ENCODE measurements at regions not wholly inside any gene's neighbourhood (a gene's known extent, or its start where the extent isn't known, plus 50 kb on each side); places are given as distances from the start of the nearest gene placed in this dataset.

DNA sequence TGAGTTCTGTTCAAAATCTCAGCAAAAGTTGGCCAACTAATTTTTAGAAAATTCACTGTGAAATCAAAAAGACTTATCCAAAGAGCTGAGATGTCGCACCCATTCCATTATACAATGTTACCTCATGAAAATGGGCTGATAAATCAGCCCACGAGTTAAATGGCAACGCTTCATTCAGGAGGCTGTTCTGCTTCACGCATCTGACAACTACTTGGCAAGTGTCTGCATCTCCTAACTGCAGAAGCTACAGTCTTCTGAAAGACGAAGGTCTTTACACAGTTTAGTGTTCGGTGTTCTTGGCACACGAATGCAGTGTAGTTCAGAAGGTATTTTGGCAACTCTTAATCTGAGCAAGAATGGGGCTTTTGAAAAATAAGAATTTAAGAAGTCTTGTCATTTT is 166.6 kb upstream of the DKK2 start:
- no peak overlapping the region for H3K27ac Mint-ChIP-seq
- no peak overlapping the region for H3K4me3 Mint-ChIP-seq
- no peaks in the 10 kb centered on the region for H3K27me3 Mint-ChIP-seq (ENCODE audit: low read depth)

DNA sequence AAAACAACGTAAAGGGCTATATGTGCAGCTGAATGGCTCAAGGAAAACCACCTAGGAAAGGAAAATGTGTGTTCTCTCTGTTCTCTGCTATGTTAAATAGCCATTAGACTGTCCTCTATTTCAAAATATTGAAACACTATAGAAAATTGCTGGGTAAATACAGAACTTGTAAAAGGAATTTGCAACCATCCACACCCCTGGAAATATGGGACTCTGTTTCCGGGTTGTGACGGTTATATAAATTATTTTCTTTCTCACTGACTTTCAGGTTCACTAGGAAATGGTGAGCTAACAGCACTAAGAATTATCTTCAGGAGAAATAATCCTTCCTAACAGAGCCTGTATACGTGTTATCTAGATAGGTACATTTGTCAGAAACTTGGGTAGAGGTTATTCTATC is 161.0 kb upstream of the DKK2 start:
- H3K4me1 Mint-ChIP-seq (ENCODE audit: low read depth): no peaks in the 10 kb centered on the region
- no peaks in the 10 kb centered on the region for H3K36me3 Mint-ChIP-seq (ENCODE audit: low read depth)
- H3K27ac Mint-ChIP-seq: no peak overlapping the region
- DNase-seq (ENCODE audit: low spot score): no peak
- H3K27me3 Mint-ChIP-seq (ENCODE audit: low read depth): no peaks in the 10 kb centered on the region
- H3K4me3 Mint-ChIP-seq: no peak overlapping the region
- no peaks in the 10 kb centered on the region for H3K9me3 Mint-ChIP-seq

More for the DNA sequence above, 166.6 kb upstream of the DKK2 start:
- DNase-seq (ENCODE audit: low spot score): no peak
- Mint-ChIP-seq H3K36me3 (ENCODE audit: low read depth) (no peaks in the 10 kb centered on the region), H3K9me3 (no peaks in the 10 kb centered on the region), H3K4me1 (ENCODE audit: low read depth) (no peaks in the 10 kb centered on the region)

DNA sequence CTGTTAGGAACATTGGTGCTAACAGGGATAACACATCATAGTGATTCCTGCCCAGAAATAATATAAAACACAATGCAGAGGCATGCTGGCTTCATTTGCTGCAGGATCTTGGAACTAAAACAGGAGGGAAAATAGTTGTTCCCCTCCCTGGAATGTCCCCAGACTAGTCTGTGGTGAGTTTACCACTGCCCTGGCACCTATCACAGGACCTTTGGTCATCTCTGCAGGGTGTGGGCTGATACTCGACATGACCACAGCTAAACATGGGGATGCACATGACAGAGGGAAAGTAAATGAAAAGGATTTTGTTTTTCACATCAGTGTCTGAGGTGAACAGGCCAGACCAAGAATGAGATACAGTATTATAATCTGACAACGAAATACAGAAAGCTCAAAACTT is 160.2 kb upstream of the DKK2 start:
- Mint-ChIP-seq H3K27me3 (ENCODE audit: low read depth) (no peaks in the 10 kb centered on the region), H3K27ac (no peak overlapping the region), H3K36me3 (ENCODE audit: low read depth) (no peaks in the 10 kb centered on the region), H3K4me3 (no peak overlapping the region), H3K9me3 (no peaks in the 10 kb centered on the region), H3K4me1 (ENCODE audit: low read depth) (no peaks in the 10 kb centered on the region)
- no peak for DNase-seq (ENCODE audit: low spot score)

DNA sequence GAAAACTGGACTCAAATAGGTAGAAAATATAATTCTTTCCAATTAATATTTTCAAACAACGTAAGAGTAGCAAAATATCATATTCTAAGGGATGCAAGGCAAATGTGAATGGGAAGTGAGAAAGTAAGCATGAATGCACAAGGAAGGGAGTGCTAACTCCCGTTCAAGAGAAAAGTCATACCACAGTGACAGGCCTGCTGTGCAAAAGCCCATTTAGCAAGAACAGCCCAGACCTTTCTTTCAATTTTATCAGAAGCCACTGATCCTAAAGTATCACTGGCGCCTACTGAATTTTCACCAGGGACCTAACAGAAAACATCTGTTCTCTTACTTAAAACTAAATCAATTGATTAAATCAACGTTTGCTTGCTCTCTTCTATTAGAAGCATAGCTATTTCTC is 157.9 kb upstream of the DKK2 start:
- no peaks in the 10 kb centered on the region for H3K27me3 Mint-ChIP-seq (ENCODE audit: low read depth)
- no peak overlapping the region for H3K4me3 Mint-ChIP-seq
- no peak overlapping the region for H3K27ac Mint-ChIP-seq
- no peak for DNase-seq (ENCODE audit: low spot score)
- no peaks in the 10 kb centered on the region for H3K4me1 Mint-ChIP-seq (ENCODE audit: low read depth)
- H3K36me3 Mint-ChIP-seq (ENCODE audit: low read depth): no peaks in the 10 kb centered on the region
- H3K9me3 Mint-ChIP-seq: no peaks in the 10 kb centered on the region

DNA sequence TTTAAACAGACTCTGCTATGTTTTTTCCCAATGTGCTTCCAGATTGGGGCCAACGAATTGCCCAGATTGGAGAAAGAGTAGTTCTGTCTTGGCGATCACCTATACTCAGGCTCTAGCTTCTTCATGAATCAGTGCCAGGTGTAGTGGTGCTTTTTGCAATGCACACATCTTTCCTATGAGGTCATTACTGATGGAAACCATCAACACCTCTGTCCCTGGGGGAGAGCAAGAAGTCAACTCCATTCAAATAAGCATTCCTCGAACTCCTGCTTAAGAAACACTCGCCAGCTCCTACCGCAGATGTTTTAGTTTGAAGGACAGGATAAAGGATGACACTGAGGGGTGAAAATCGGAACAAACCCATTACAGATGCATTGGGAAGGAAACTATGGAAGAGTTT is 156.5 kb upstream of the DKK2 start:
- Mint-ChIP-seq H3K27me3 (ENCODE audit: low read depth) (no peaks in the 10 kb centered on the region), H3K4me1 (ENCODE audit: low read depth) (no peaks in the 10 kb centered on the region), H3K36me3 (ENCODE audit: low read depth) (no peaks in the 10 kb centered on the region), H3K9me3 (no peaks in the 10 kb centered on the region), H3K27ac (no peak overlapping the region), H3K4me3 (no peak overlapping the region)
- no peak for DNase-seq (ENCODE audit: low spot score)

DNA sequence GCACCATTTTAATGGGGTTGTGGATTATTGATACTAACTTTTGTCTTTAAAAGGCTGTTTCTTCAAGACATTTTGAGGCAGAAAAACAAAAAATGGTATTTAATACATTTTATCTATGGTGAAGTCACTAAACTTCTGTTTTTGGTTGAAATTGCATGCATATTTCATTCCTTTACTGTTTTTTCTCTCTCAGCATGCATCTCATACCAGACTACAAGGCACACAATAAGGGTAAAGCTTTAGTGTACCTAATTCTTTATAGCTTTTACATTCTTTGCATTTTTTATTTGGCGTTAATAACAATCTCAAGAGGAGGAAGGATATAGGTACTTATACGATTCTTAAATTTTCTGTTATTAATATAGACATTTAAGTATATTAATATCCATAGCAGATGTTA is 151.0 kb upstream of the DKK2 start:
- H3K4me1 Mint-ChIP-seq (ENCODE audit: low read depth): no peaks in the 10 kb centered on the region
- no peak overlapping the region for H3K27ac Mint-ChIP-seq
- H3K27me3 Mint-ChIP-seq (ENCODE audit: low read depth): peaks cover under 1% of the 10 kb centered on the region
- DNase-seq (ENCODE audit: low spot score): no peak
- no peaks in the 10 kb centered on the region for H3K9me3 Mint-ChIP-seq
- H3K4me3 Mint-ChIP-seq: no peak overlapping the region
- H3K36me3 Mint-ChIP-seq (ENCODE audit: low read depth): no peaks in the 10 kb centered on the region

DNA sequence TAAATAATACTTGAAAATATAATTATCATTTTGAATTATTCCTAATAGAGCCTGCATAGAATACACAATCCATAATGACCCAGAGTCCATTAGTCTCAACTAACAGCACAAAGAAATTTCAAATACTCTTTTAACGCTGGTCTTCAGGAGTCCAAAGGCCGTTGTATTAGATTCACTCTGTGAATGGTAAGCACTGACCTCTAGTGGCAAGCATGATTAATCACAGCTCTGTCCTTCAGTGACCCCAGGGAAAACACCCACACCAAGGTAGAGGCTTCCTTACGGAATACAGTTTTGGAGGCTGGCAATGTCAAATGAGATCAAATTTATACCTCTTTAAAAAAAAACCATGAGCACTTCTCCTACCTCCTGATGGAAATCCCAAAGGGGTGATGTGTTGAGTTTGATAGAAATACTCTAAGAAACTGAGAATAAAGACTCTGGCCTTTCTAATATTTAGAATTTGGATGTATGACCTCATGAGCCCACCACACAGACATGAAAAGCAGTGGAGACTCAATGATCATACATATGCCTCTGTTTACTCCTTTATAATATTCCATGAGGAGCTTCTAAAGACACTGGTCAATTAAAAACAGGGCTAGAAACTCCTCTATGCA is 147.2 kb upstream of the DKK2 start:
- H3K27ac Mint-ChIP-seq: no peak overlapping the region
- H3K4me1 Mint-ChIP-seq (ENCODE audit: low read depth): no peaks in the 10 kb centered on the region
- H3K9me3 Mint-ChIP-seq: no peaks in the 10 kb centered on the region
- no peaks in the 10 kb centered on the region for H3K36me3 Mint-ChIP-seq (ENCODE audit: low read depth)
- no peak for DNase-seq (ENCODE audit: low spot score)
- peaks cover 3% of the 10 kb centered on the region for H3K27me3 Mint-ChIP-seq (ENCODE audit: low read depth)
- no peak overlapping the region for H3K4me3 Mint-ChIP-seq

DNA sequence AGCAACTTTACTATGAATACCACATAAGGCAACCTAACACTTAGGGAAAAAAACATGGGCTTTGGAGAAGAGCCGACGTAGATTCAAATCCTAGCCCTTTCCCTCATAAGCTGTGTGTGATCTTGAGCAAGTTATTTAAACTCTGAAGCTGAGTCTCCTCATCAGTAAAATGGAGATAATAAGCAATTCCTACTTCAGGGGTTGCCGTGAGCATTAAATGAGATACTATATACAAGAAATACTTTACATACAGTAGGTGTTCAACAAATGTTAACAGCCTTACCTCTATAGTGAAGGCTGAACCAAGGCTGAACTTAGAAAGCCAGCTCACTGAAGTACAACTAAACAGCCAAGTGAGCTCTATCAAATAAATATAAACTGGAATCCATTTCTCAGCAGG is 146.2 kb upstream of the DKK2 start:
- Mint-ChIP-seq H3K4me3 (no peak overlapping the region), H3K27me3 (ENCODE audit: low read depth) (peaks cover 3% of the 10 kb centered on the region), H3K36me3 (ENCODE audit: low read depth) (no peaks in the 10 kb centered on the region), H3K9me3 (no peaks in the 10 kb centered on the region), H3K27ac (no peak overlapping the region), H3K4me1 (ENCODE audit: low read depth) (no peaks in the 10 kb centered on the region)
- no peak for DNase-seq (ENCODE audit: low spot score)

DNA sequence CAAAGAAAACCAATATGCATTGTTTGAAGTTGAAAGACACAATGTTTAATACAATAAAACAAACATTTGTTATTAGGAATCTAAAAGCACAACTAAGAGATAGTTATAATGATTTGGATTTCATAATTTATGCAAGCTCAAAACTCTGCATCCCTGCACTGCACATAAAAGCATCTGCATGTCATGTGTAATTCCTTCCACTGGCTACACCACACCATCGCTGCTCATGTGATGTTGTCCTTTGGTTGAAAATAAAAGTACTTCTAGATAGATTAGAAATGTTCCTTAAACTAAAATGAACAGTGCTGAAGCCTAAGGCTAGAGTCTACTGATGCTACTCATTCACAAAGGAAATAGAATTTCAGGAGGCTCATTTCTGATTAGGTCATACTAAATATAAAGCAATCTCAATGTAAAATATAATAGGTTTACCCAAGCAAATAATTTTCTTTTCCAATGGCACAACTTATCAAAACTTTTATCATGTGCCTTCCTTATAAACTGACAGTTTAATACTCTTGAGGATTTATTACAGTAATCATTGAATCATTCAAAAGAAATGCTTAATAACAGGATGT is 130.8 kb upstream of the DKK2 start:
- no peak overlapping the region for H3K27ac Mint-ChIP-seq
- no peak overlapping the region for H3K4me3 Mint-ChIP-seq
- no peaks in the 10 kb centered on the region for H3K4me1 Mint-ChIP-seq (ENCODE audit: low read depth)
- no peak for DNase-seq (ENCODE audit: low spot score)
- H3K36me3 Mint-ChIP-seq (ENCODE audit: low read depth): no peaks in the 10 kb centered on the region
- H3K9me3 Mint-ChIP-seq: peaks cover 7% of the 10 kb centered on the region
- no peaks in the 10 kb centered on the region for H3K27me3 Mint-ChIP-seq (ENCODE audit: low read depth)

DNA sequence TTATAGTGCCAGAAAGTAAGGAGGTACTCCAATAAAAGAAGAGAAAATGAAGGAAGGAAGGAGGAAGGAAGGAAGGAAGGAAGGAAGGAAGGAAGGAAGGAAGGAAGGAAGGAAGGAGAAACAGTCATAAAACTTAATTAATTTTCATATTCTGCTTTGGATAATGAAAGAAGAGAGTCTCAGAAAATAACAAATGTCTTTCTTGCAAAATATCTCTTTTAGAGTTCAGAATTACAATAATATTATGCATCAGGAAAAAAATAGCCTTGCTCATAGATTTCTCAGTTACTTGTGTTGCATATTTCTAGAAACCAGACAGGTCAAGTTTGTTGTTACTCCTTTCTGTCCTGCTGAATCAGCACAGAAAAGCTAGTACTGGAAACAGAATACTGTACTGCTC is 130.1 kb upstream of the DKK2 start:
- DNase-seq (ENCODE audit: low spot score): no peak
- Mint-ChIP-seq H3K9me3 (peaks cover 7% of the 10 kb centered on the region), H3K27ac (no peak overlapping the region), H3K4me1 (ENCODE audit: low read depth) (no peaks in the 10 kb centered on the region), H3K27me3 (ENCODE audit: low read depth) (no peaks in the 10 kb centered on the region), H3K4me3 (no peak overlapping the region), H3K36me3 (ENCODE audit: low read depth) (no peaks in the 10 kb centered on the region)

DNA sequence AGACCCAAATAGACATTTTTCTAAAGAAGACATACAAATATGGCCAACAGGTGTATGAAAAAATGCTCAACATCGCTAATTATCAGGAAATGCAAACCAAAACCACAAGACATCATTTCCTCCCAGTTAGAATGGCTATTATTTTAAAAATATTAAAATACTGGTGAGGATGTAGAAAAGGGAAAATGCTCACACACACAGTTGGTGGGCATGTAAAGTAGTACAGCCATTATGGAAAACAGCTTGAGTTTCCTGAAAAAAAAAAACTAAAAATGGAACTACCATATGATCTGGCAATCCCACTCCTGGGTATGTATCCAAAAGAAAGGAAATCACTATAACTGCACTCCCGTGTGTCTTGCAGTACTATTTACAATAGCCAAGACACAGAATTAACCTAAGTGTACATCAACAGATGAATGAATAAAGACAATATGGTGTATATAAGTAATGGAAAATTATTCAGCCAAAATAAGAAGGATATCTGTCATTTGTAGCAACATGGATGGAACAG is 128.9 kb upstream of the DKK2 start:
- Mint-ChIP-seq H3K4me1 (ENCODE audit: low read depth) (no peaks in the 10 kb centered on the region), H3K4me3 (no peak overlapping the region), H3K27ac (no peak overlapping the region), H3K9me3 (peaks cover 7% of the 10 kb centered on the region), H3K36me3 (ENCODE audit: low read depth) (no peaks in the 10 kb centered on the region), H3K27me3 (ENCODE audit: low read depth) (no peaks in the 10 kb centered on the region)
- DNase-seq (ENCODE audit: low spot score): no peak

DNA sequence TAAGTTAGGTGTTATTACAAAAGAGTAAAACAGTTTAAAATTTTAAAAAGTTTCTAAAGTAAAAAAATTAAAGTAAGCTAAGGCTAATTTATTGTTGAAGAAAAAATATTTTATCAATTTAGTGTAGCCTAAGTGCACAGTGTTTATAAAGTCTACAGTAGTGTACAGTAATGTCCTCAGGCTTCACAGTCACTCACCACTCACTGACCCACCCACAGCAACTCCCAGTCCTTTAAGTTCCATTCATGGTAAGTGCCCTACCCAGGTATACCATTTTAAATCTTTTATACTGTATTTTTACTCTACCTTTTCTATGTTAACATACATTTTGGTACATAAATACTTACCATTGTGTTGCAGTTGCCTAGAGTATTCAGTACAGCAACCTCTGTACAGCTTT is 120.3 kb upstream of the DKK2 start:
- Mint-ChIP-seq H3K4me3 (no peak overlapping the region), H3K27ac (no peak overlapping the region), H3K9me3 (no peaks in the 10 kb centered on the region), H3K27me3 (ENCODE audit: low read depth) (no peaks in the 10 kb centered on the region), H3K4me1 (ENCODE audit: low read depth) (no peaks in the 10 kb centered on the region), H3K36me3 (ENCODE audit: low read depth) (no peaks in the 10 kb centered on the region)
- no peak for DNase-seq (ENCODE audit: low spot score)

DNA sequence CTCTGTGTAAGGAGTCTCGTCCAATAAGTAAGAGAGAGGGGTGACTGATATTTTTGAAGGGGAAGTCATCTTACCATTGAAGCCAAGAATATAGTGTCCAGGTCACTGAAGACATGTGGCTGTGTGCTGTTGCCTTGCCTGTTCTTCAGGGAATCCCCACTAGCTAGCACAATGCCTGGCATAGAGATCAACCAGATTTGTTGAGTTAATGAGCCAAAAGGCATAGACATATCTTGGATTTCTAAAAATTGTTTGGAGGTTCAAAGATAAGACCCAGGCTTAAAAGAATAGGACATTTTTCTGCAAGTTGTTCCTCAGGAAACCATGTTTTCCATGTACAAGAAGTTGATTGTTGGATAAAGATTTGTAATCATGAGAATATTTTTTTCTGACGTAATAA is 119.3 kb upstream of the DKK2 start:
- no peaks in the 10 kb centered on the region for H3K9me3 Mint-ChIP-seq
- H3K27ac Mint-ChIP-seq: no peak overlapping the region
- H3K4me3 Mint-ChIP-seq: no peak overlapping the region
- DNase-seq (ENCODE audit: low spot score): no peak
- H3K4me1 Mint-ChIP-seq (ENCODE audit: low read depth): no peaks in the 10 kb centered on the region
- no peaks in the 10 kb centered on the region for H3K27me3 Mint-ChIP-seq (ENCODE audit: low read depth)
- H3K36me3 Mint-ChIP-seq (ENCODE audit: low read depth): no peaks in the 10 kb centered on the region

DNA sequence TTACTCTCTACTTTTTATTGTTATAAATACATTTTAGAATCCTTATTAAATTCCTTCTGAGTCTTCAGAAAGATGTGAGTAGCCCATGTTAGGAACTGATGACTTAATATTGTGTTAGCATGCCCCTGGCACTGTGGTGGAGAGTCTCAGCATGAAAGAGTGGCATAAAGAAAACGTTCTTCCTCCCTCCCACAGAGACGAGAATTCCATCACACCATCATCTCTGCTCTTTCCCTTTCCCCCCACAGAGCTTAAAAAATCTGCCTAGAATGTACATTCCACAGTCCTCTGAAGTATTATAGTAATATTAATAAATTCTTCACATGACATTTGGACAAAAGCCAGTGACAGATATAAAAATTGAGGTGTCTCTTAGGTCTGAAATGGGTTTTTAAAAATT is 117.8 kb upstream of the DKK2 start:
- Mint-ChIP-seq H3K9me3 (no peaks in the 10 kb centered on the region), H3K36me3 (ENCODE audit: low read depth) (no peaks in the 10 kb centered on the region), H3K4me3 (no peak overlapping the region), H3K4me1 (ENCODE audit: low read depth) (no peaks in the 10 kb centered on the region), H3K27me3 (ENCODE audit: low read depth) (no peaks in the 10 kb centered on the region), H3K27ac (no peak overlapping the region)
- no peak for DNase-seq (ENCODE audit: low spot score)

DNA sequence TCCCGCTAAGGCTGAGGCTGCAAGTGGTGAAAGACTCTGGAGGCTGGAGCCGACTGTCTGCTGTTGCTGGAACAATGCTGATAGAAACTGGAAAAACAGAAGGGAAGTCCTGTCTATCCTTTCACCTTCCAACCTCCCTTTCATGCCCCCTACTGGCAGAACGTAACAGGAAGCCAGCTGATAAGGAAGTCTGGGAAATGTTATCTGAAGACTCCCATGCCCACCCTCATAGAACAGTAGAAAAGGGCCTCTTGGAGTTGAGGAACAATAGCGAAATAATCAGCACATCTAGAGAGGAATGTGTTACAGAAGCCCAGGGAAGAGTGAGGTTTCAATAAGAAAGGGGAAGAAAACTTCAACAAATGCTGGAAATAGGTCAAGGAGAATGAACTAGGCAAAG is 117.1 kb upstream of the DKK2 start:
- no peaks in the 10 kb centered on the region for H3K4me1 Mint-ChIP-seq (ENCODE audit: low read depth)
- no peak overlapping the region for H3K4me3 Mint-ChIP-seq
- H3K27me3 Mint-ChIP-seq (ENCODE audit: low read depth): no peaks in the 10 kb centered on the region
- H3K36me3 Mint-ChIP-seq (ENCODE audit: low read depth): no peaks in the 10 kb centered on the region
- no peak for DNase-seq (ENCODE audit: low spot score)
- no peaks in the 10 kb centered on the region for H3K9me3 Mint-ChIP-seq
- no peak overlapping the region for H3K27ac Mint-ChIP-seq

Measured in T-helper 2 cell treated with Interferon-gamma antibody and Interleukin-4, amounts not matched to agents 5 μg/mL and 100 μg/mL, for 36 hours (primary cell).